ENCODE measurements at regions not wholly inside any gene's neighbourhood (a gene's known extent, or its start where the extent isn't known, plus 50 kb on each side); places are given as distances from the start of the nearest gene placed in this dataset.

DNA sequence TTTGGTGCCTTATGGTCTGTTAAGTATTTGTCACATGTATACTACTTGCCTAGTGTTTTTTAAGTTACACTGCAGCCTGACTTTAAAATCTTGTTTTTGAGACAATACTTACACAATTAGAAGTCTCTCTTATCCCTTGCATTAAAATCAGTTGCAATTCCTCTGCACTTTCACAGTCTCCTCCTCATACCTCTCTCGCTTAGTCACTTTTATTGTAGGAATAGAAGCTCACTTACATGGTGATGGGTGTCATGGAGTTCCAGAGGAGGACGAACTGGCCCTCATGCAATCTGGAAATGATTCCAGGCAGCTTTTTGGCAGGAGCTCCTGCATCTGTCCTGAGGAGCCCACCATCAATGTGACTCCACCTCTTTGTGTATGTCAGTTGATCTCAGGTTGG is 238.4 kb upstream of the TBC1D5 start:
- H3K4me1 Mint-ChIP-seq (ENCODE audit: low read depth): peaks cover 4% of the 10 kb centered on the region
- TF ChIP-seq, protein P1, sequence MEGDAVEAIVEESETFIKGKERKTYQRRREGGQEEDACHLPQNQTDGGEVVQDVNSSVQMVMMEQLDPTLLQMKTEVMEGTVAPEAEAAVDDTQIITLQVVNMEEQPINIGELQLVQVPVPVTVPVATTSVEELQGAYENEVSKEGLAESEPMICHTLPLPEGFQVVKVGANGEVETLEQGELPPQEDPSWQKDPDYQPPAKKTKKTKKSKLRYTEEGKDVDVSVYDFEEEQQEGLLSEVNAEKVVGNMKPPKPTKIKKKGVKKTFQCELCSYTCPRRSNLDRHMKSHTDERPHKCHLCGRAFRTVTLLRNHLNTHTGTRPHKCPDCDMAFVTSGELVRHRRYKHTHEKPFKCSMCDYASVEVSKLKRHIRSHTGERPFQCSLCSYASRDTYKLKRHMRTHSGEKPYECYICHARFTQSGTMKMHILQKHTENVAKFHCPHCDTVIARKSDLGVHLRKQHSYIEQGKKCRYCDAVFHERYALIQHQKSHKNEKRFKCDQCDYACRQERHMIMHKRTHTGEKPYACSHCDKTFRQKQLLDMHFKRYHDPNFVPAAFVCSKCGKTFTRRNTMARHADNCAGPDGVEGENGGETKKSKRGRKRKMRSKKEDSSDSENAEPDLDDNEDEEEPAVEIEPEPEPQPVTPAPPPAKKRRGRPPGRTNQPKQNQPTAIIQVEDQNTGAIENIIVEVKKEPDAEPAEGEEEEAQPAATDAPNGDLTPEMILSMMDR (IDR thresholded peaks at IDR 0.05; ENCODE audit: unreplicated experiment): no peak
- H3K27me3 Mint-ChIP-seq: no peaks in the 10 kb centered on the region
- H3K9me3 Mint-ChIP-seq (ENCODE audit: low read depth): no peaks in the 10 kb centered on the region
- no peak for DNase-seq (ENCODE audit: low spot score, unreplicated experiment)
- no peak overlapping the region for H3K27ac Mint-ChIP-seq
- no peaks in the 10 kb centered on the region for H3K36me3 Mint-ChIP-seq (ENCODE audit: insufficient read depth)
- H3K4me3 Mint-ChIP-seq (ENCODE audit: low read depth): no peak overlapping the region

DNA sequence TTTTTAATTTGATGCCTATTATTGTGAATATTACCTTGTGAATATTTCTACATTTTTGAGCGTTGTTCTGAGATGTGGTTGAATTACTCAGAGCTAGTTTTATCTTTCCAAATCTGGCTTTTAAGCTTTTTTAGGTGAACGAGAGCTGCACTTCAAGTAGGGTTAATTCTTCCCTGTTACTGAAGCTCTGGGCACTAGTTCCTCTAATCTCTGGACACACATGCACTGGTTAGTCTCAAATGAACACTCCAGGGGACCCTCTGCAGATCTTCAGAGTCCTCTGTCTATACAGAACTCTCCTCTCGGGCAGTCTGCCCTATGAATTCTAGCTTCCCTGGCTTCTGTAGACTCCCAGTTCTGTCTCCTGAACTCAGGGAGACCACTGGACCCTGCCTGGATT is 237.5 kb upstream of the TBC1D5 start:
- Mint-ChIP-seq H3K9me3 (ENCODE audit: low read depth) (no peaks in the 10 kb centered on the region), H3K27me3 (no peaks in the 10 kb centered on the region), H3K4me1 (ENCODE audit: low read depth) (peaks cover 4% of the 10 kb centered on the region), H3K36me3 (ENCODE audit: insufficient read depth) (no peaks in the 10 kb centered on the region), H3K4me3 (ENCODE audit: low read depth) (no peak overlapping the region), H3K27ac (no peak overlapping the region)
- no peak for DNase-seq (ENCODE audit: low spot score, unreplicated experiment)
- TF ChIP-seq, protein P1 (IDR thresholded peaks at IDR 0.05; ENCODE audit: unreplicated experiment): no peak

DNA sequence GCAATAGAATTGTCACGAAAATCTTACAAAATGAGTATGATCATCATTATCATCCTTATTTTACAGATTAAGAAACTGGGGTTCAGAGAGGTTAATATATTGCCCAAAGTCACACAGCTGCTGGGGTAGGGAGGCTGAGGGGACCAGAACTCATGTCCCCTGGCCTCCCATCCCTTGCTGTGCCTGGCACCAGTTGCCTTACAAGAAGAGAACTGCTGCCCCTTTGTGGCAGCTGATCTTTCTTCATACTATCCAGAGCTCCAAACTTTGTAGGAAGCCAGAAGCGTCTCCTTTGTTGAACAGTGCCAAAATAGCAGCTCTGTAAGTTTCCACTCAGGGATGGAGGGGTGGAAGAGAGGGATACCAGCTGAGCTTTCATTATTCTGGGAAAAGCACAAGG is 236.8 kb upstream of the TBC1D5 start:
- Mint-ChIP-seq H3K36me3 (ENCODE audit: insufficient read depth) (no peaks in the 10 kb centered on the region), H3K4me1 (ENCODE audit: low read depth) (peaks cover 4% of the 10 kb centered on the region), H3K27me3 (no peaks in the 10 kb centered on the region), H3K27ac (no peak overlapping the region), H3K9me3 (ENCODE audit: low read depth) (no peaks in the 10 kb centered on the region), H3K4me3 (ENCODE audit: low read depth) (no peak overlapping the region)
- no peak for DNase-seq (ENCODE audit: low spot score, unreplicated experiment)
- TF ChIP-seq, protein P1 (IDR thresholded peaks at IDR 0.05; ENCODE audit: unreplicated experiment): no peak

DNA sequence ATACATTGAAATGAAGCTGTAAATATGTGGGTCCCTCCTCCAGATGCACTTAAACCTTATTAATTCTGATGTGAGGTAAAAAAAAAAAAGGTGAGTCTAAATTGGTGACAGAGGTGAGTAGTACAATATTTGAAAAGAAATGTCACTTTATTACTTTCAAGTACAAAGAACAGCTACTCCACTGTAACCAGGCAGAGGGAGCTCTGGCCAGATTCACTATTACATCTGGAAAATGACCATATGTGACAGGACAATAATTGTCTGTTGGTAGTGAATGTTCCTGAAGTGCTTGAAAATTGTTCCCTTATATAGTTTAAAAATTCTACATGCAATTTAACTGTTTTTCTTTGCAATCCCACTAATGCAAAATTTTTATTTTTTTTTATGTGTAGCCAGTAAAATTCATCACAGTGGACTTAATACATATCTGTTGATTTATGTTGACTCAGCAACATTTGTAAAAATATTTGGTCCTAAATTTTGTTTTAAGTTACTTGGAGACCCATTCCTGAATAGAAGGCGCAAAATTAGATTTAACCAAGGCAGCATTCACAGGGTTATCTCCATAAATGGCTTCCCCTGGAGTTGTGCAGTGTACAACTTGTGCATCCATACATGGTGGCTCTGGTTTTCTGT is 231.9 kb upstream of the TBC1D5 start:
- no peak for DNase-seq (ENCODE audit: low spot score, unreplicated experiment)
- Mint-ChIP-seq H3K4me3 (ENCODE audit: low read depth) (no peak overlapping the region), H3K4me1 (ENCODE audit: low read depth) (peaks cover 31% of the 10 kb centered on the region), H3K27ac (peak overlapping the region; percentile 96), H3K36me3 (ENCODE audit: insufficient read depth) (no peaks in the 10 kb centered on the region), H3K27me3 (no peaks in the 10 kb centered on the region), H3K9me3 (ENCODE audit: low read depth) (no peaks in the 10 kb centered on the region)
- TF ChIP-seq, protein P1 (IDR thresholded peaks at IDR 0.05; ENCODE audit: unreplicated experiment): peak; percentile 22

DNA sequence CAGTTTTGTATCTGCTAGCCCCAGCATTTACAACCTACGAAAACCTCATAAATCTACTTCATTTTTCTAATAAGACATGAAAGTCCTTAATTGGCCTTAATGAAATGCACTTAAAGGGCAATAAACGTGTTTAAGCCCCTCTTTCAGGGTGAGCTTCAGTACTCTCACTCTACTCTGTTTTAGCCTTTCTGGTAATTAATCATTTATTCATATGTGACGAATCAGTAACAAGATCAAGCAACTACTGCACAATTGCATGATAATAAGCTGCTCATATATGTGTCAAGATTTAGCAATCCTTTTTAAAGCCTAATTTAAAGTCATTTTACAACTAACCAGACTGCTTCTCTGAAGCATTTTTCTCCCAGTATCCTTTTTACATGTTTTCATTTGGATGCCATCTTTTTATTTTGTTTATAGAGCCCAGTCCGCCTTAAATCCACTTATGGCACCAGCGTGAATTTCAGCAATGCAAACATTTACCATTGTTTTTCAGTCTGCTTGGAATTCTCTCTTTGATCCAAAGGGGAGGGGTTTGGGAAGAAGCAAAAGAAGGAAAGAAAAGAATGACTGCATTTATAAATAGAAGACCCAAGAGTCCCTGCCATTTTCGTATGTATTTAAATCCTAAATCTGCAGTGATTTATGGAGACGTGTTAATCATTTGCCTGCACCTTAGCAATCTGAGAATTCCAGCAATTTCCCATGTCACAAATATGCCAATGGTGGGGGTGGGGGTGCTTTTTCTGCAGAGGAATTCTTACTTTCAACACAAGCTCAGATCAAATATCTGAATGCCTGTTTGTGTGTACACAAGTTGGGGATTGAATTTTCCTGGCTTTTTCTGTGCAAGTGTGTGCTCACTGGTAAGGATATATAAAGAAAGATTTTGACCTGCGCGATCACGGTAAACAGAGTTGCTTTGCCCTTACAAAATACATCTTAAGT is 230.8 kb upstream of the TBC1D5 start:
- H3K27me3 Mint-ChIP-seq: no peaks in the 10 kb centered on the region
- DNase-seq (ENCODE audit: low spot score, unreplicated experiment): no peak
- peaks cover 31% of the 10 kb centered on the region for H3K4me1 Mint-ChIP-seq (ENCODE audit: low read depth)
- H3K27ac Mint-ChIP-seq: peak overlapping the region; percentile 96
- H3K9me3 Mint-ChIP-seq (ENCODE audit: low read depth): no peaks in the 10 kb centered on the region
- TF ChIP-seq, protein P1 (IDR thresholded peaks at IDR 0.05; ENCODE audit: unreplicated experiment): no peak
- H3K36me3 Mint-ChIP-seq (ENCODE audit: insufficient read depth): no peaks in the 10 kb centered on the region
- H3K4me3 Mint-ChIP-seq (ENCODE audit: low read depth): peak overlapping the region; percentile 27

Data from progenitor cell of endocrine pancreas (in vitro differentiated cells).